Left ventricle myocardium inferior (tissue), 1 donor: ENCODE measurements at regions not wholly inside any gene's neighbourhood (a gene's known extent, or its start where the extent isn't known, plus 50 kb on each side); places are given as distances from the start of the nearest gene placed in this dataset.

Experiments used
- DNase-seq: peaks from one replicate; pipeline ENCODE4 v3.0.0-alpha.2; 2020
- H3K27ac ChIP-seq: fragments of 200-600 bp; replicated peaks from 2 replicates; pipeline ENCODE4 v1.8.0; 2021
- H3K27me3 ChIP-seq: fragments of 200-600 bp; 2 replicates; pipeline ENCODE4 v1.8.0; 2021; ENCODE audit warnings: low read depth
- H3K36me3 ChIP-seq: fragments of 200-600 bp; 2 replicates; pipeline ENCODE4 v1.8.0; 2021
- H3K4me1 ChIP-seq: fragments of 200-600 bp; 2 replicates; pipeline ENCODE4 v1.8.0; 2021
- H3K4me3 ChIP-seq: fragments of 200-600 bp; 2 replicates; pipeline ENCODE4 v1.8.0; 2021; ENCODE audit warnings: mild to moderate bottlenecking, moderate library complexity
- H3K9me3 ChIP-seq: fragments of 200-600 bp; replicated peaks from 2 replicates; pipeline ENCODE4 v1.8.0; 2021
- intact Hi-C: fragments of 100-400 bp; cut with micrococcal nuclease; formaldehyde crosslinking; loops from one replicate; pipeline ENCODE4 v1.11.0; 2022
- TF ChIP-seq, protein P1 (sequence below): fragments of 200-600 bp; IDR thresholded peaks from 2 replicates; pipeline ENCODE4 v1.8.0; 2021; ENCODE audit warnings: antibody characterized with exemption, mild to moderate bottlenecking, borderline replicate concordance
- donor health status: DM: no; HTN: yes; CAD: no; lungs with severe emphysema.

- TF ChIP-seq, protein P1, sequence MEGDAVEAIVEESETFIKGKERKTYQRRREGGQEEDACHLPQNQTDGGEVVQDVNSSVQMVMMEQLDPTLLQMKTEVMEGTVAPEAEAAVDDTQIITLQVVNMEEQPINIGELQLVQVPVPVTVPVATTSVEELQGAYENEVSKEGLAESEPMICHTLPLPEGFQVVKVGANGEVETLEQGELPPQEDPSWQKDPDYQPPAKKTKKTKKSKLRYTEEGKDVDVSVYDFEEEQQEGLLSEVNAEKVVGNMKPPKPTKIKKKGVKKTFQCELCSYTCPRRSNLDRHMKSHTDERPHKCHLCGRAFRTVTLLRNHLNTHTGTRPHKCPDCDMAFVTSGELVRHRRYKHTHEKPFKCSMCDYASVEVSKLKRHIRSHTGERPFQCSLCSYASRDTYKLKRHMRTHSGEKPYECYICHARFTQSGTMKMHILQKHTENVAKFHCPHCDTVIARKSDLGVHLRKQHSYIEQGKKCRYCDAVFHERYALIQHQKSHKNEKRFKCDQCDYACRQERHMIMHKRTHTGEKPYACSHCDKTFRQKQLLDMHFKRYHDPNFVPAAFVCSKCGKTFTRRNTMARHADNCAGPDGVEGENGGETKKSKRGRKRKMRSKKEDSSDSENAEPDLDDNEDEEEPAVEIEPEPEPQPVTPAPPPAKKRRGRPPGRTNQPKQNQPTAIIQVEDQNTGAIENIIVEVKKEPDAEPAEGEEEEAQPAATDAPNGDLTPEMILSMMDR: no peak
- H3K4me3 ChIP-seq: no peak overlapping the region
- DNase-seq: no peak
- no peaks in the 10 kb centered on the region for H3K27me3 ChIP-seq
- no peak overlapping the region for H3K27ac ChIP-seq
- intact Hi-C loops: no loop called here
- no peaks in the 10 kb centered on the region for H3K9me3 ChIP-seq
- H3K36me3 ChIP-seq: no peaks in the 10 kb centered on the region
- H3K4me1 ChIP-seq: no peaks in the 10 kb centered on the region
Measured at GRCh38 chr13:85610024-85610423, 189.2 kb downstream of the SLITRK6 start.

GRCh38 chr13:85608255-85608829 lies 190.9 kb downstream of the SLITRK6 start:
- Histone ChIP-seq H3K4me3 (no peak overlapping the region), H3K27me3 (no peaks in the 10 kb centered on the region), H3K36me3 (no peaks in the 10 kb centered on the region), H3K27ac (no peak overlapping the region), H3K9me3 (no peaks in the 10 kb centered on the region), H3K4me1 (no peaks in the 10 kb centered on the region)
- no peak for DNase-seq
- TF ChIP-seq, protein P1: no peak
- intact Hi-C loops: no loop called here

DNA sequence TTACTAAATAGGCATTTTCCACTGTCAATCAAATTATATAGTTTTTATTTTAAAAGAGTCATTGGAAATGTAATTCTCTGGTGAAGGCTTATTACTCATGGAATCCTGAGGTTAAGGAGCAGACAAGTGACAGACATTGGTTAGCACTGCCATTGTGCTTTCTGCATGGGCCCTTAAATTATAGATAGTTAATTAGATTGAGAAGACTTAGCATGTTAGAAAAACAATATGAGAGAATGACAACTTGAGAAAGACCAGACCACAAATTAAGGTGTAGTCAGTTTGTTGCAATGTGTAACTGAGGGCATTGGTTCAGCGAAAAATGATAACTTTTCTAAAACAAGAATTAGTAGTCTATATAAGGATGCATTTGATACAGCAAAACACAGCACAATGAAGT lies 195.5 kb downstream of the SLITRK6 start:
- intact Hi-C loops: no loop called here
- no peak for DNase-seq

DNA sequence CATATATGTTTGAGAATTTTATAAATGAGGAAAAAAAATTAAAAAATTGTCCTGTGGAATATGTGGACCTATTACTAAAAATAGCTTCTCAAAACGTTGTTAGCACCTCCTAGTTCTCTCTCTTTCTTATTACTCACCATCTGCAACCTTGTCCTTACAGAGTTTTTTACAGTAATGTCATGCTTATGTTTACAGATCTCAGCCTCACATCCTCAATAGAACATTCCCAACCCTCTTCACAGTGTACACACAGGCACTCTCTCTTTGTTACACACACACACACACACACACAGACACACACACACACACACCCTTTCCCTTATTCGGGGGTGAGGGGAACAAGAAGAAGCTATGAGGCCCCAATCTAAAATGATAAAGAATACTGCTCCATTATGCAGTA lies 197.7 kb downstream of the SLITRK6 start:
- TF ChIP-seq, protein P1: no peak
- Histone ChIP-seq H3K4me3 (no peak overlapping the region), H3K4me1 (no peaks in the 10 kb centered on the region), H3K27me3 (no peaks in the 10 kb centered on the region), H3K36me3 (no peaks in the 10 kb centered on the region), H3K27ac (no peak overlapping the region), H3K9me3 (no peaks in the 10 kb centered on the region)
- intact Hi-C loops: no loop called here
- DNase-seq: no peak

More for the DNA sequence above, 195.5 kb downstream of the SLITRK6 start:
- H3K27me3 ChIP-seq: no peaks in the 10 kb centered on the region
- no peak overlapping the region for H3K4me3 ChIP-seq
- H3K36me3 ChIP-seq: no peaks in the 10 kb centered on the region
- H3K9me3 ChIP-seq: no peaks in the 10 kb centered on the region
- H3K4me1 ChIP-seq: no peaks in the 10 kb centered on the region
- TF ChIP-seq, protein P1: no peak
- H3K27ac ChIP-seq: no peak overlapping the region

- H3K9me3 ChIP-seq: no peaks in the 10 kb centered on the region
- DNase-seq: no peak
- intact Hi-C loops: no loop called here
Measured at GRCh38 chr13:85597790-85598500, 201.3 kb downstream of the SLITRK6 start.

More at GRCh38 chr13:85597790-85598500, 201.3 kb downstream of the SLITRK6 start:
- Histone ChIP-seq H3K27me3 (no peaks in the 10 kb centered on the region), H3K4me3 (no peak overlapping the region), H3K4me1 (no peaks in the 10 kb centered on the region), H3K36me3 (no peaks in the 10 kb centered on the region), H3K27ac (no peak overlapping the region)
- TF ChIP-seq, protein P1: no peak
